Fibroblast of mammary gland (primary cell): ENCODE measurements at regions not wholly inside any gene's neighbourhood (a gene's known extent, or its start where the extent isn't known, plus 50 kb on each side); places are given as distances from the start of the nearest gene placed in this dataset.
A peak's percentile ranks its signal among the peaks of the same experiment; 100 is the strongest.

Experiments
- DNase-seq: peaks from one replicate; pipeline ENCODE4 v3.0.0-alpha.2; 2010; ENCODE audit warnings: low read depth
- H3K4me3 ChIP-seq: 2 replicates; pipeline ENCODE4 v1.5.1; 2011; ENCODE audit warnings: low read depth, mild to moderate bottlenecking, low read length, moderate library complexity; ENCODE audit not compliant: control insufficient read depth
- CTCF ChIP-seq: conservative IDR thresholded peaks from 2 replicates; pipeline ENCODE4 v1.5.1; 2011; ENCODE audit warnings: low read depth, low read length, inconsistent platforms; ENCODE audit not compliant: control insufficient read depth, insufficient read depth

- H3K4me3 ChIP-seq, result no peak overlapping the region
- TF ChIP-seq CTCF, result no peak
- no peak for DNase-seq
These were observed 509.5 kb downstream of the TBL1XR1 start for GRCh38 chr3:176687754-176688153.

- H3K4me3 ChIP-seq, result no peak overlapping the region
- DNase-seq, result no peak
- TF ChIP-seq CTCF, result no peak
These were observed 513.9 kb downstream of the TBL1XR1 start for GRCh38 chr3:176683382-176683781.

- DNase-seq, result peak; percentile 79
- TF ChIP-seq CTCF, result peak; percentile 47
- no peak overlapping the region for H3K4me3 ChIP-seq
These were observed 533.1 kb downstream of the TBL1XR1 start for GRCh38 chr3:176663837-176664831.

- peak; percentile 9 for DNase-seq
- H3K4me3 ChIP-seq, result no peak overlapping the region
- no peak for TF ChIP-seq CTCF
These were observed 533.9 kb downstream of the TBL1XR1 start for GRCh38 chr3:176663387-176663786.

GRCh38 chr3:176661432-176661964, 535.8 kb downstream of the TBL1XR1 start:
- H3K4me3 ChIP-seq, result no peak overlapping the region
- no peak for DNase-seq
- no peak for TF ChIP-seq CTCF

- no peak overlapping the region for H3K4me3 ChIP-seq
- no peak for DNase-seq
- no peak for TF ChIP-seq CTCF
These were observed 541.7 kb downstream of the TBL1XR1 start for GRCh38 chr3:176655404-176656094.
